GM19043 (cell line): ENCODE measurements at regions not wholly inside any gene's neighbourhood (a gene's known extent, or its start where the extent isn't known, plus 50 kb on each side); places are given as distances from the start of the nearest gene placed in this dataset.
"Not testable (repeated sequence)": the region's sequence is repeated elsewhere in the genome, so short reads cannot be mapped to it uniquely, and the experiment has no call there.

Source experiments
- ATAC-seq: cut with Tn5 transposase; IDR thresholded peaks from one replicate; pipeline ENCODE4 v1.9.1; 2021; ENCODE audit warnings: low read depth; ENCODE audit not compliant: unreplicated experiment

- ATAC-seq, result no peak
These were observed 142.3 kb upstream of the TSC22D1 start for GRCh38 chr13:44718467-44718866.

GRCh38 chr13:44715287-44716230 lies 139.4 kb upstream of the TSC22D1 start:
- ATAC-seq, result no peak

DNA sequence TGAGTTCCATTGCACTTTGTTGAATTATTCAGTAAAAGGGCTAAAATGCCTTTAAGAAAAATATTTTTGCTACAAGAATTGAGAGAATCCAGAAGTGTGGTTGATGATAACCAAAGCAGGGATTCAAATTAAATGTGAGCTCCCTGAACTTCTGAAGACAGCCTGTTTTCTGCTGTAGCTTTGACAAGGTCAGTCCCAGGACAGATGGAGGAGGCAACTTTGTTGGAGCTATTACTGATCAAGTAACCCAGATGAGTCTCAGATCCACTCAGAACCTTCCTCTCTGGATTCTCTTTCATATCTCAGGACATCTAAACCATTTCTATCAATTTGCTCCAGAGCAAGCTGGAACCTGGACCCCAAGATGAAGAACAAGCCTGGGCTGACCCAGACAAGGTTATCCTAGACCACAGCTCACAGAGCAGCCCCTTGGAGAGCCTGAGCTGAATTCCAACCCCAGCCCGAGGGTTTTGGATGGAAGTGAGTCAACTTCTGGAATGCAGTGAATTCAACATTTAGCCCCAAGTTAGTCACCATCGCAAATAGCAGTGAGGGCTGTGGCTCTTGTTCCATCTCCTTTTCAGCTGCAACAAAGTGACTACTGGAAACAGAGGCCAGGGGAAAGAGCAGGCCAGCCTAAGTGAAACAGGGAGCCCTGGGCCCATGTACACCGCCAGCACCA lies 137.8 kb upstream of the TSC22D1 start:
- ATAC-seq, result no peak

DNA sequence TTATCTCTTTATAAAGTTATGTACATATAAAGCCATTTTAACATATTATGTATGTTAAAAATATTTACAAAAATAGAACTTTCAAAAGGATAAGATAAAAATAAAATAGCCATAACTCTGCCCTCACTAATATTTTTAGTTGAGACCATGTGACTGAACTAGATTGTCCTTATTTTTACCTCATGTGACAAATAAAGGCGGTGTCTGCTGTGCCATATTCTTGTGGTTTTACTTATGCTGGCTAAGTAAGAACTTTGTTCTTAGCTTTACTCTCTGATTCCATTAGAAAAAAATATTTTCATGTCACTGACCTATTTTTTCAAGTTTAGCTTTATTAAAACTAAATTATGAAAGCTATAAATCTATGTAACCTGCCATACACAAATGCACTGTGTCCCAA lies 135.6 kb upstream of the TSC22D1 start:
- no peak for ATAC-seq

DNA sequence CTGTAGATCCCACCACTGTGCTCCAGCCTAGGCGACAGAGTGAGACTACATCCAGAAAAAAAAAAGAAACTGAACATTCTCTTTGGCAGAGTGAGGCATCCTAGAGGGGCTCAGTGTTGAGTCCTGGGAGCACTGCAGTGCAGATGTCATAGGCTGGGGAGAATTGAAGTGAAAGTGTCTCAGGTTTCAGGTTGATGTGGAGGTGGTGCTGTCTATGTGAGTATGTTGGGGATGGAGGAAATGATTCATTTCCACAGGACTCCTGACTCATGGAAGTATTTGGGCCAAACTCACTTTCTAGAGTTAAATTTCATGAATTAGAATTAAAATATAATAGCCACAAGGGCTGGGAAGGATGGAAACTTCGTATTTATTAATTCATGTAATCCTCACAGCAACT lies 134.4 kb upstream of the TSC22D1 start:
- no peak for ATAC-seq

DNA sequence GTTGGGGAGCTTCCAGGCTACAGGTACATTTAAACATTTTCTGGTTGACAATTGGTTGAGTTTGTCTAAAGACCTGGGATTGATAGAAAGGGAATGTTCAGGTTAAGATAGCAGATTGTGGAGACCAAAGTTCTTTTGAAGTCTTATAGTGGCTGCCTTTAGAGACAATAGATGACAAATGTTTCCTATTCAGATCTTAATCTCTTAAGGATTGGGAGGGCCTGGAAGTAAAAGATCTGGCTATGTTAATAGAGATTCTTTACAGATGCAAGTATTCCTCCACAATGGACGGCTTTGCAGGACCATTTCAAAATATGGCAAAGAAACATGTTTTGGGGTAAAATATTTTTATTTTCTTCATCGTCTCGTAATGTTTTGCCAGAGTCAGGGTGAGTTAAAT lies 128.7 kb upstream of the TSC22D1 start:
- not testable (repeated sequence) for ATAC-seq

DNA sequence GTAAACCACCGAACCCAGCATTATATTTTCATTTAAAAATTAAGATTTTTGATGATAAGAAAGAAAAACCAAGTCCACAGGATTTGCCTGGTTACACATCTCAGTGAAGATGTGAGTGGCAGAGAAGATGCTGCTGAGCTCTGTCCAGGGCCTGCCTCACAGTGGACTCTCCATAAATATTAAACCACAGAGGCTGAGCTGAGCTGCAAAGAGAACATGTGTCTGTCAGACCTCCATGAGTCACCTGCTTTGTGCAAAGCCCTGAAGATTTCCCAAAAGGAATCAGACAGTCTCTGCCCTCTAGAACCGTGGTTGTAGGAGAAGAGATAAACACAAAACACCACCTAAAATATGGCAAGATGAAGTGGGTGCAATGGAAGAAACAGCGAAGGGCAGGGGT lies 127.2 kb upstream of the TSC22D1 start:
- ATAC-seq, result no peak

GRCh38 chr13:44698066-44698465 lies 121.9 kb upstream of the TSC22D1 start:
- ATAC-seq, result no peak

- ATAC-seq, result no peak
These were observed 120.9 kb upstream of the TSC22D1 start for GRCh38 chr13:44697058-44697457.

GRCh38 chr13:44695520-44695919 lies 119.4 kb upstream of the TSC22D1 start:
- ATAC-seq, result no peak

GRCh38 chr13:44694842-44695241 lies 118.7 kb upstream of the TSC22D1 start:
- no peak for ATAC-seq

DNA sequence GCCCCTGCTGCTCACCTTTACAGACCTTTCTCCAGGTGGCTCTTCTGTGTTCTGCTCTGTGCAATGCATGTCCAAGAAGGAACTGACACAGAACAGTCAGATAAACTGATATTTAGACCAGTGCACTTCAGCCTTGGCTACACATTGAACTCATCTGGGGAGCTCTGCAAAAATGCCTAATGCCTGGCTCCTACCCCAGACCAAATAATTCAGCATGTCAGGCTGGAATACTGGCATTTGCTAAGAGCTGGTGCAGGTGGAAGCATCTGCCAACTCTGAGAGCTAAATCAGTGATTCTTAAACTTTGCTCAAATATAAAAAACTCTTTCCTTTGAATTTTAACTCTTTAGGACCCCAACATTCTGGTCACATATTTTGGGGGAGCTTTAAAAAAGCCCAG lies 118.2 kb upstream of the TSC22D1 start:
- no peak for ATAC-seq

GRCh38 chr13:44693156-44693764 lies 117.1 kb upstream of the TSC22D1 start:
- no peak for ATAC-seq

GRCh38 chr13:44692173-44692713 lies 116.1 kb upstream of the TSC22D1 start:
- ATAC-seq, result no peak

DNA sequence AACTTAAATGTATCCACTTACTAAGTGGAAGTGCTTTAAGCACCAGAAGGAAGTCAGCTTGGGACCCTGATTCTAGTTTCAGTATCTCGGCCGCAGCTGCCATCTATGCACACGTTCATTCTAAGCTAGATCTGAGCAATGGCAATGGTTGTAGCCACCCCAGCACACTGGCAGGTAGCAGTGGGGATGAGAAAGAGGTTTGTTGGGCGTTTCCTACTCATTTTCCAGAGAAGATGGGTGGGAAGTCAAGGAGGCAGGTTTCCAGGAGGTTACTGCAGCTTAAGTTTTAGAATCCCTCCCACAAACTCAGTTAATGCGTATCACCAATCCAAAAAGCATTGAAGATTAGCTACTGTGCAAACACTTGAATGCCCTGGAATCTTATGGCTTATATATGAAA lies 114.2 kb upstream of the TSC22D1 start:
- no peak for ATAC-seq

- no peak for ATAC-seq
These were observed 112.5 kb upstream of the TSC22D1 start for GRCh38 chr13:44688652-44689051.

- ATAC-seq, result no peak
These were observed 110.4 kb upstream of the TSC22D1 start for GRCh38 chr13:44686531-44686934.

DNA sequence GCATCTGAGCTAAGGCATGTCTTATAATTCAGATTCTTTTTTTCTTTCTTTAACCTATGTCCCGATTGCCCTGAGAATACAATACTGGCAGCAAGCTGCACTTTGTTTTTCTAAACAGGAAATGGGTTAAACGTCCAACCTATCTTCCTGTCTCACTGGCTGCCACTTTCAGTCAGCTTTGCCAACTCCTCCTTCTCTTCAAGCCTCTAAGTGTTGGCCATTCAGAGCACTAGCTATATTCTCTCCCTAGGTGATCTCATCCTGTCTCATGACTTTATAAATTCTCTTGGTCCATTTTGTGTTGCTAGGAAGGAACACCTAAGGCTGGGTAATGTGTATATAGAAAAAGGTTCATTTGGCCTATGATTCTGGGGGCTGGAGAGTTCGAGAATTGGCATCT lies 109.5 kb upstream of the TSC22D1 start:
- ATAC-seq, result no peak

DNA sequence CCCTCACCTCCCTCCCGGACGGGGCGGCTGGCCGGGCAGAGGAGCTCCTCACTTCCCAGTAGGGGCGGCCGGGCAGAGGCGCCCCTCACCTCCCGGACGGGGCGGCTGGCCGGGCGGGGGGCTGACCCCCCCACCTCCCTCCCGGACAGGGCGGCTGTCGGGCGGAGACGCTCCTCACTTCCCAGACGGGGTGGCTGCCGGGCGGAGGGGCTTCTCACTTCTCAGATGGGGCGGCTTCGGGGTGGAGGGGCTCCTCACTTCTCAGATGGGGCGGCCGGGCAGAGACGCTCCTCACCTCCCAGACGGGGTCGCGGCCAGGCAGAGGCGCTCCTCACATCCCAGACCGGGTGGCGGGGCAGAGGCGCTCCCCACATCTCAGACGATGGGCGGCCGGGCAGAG lies 106.3 kb upstream of the TSC22D1 start:
- not testable (repeated sequence) for ATAC-seq

GRCh38 chr13:44680746-44681355 lies 104.7 kb upstream of the TSC22D1 start:
- ATAC-seq, result no peak

GRCh38 chr13:44679597-44679996 lies 103.5 kb upstream of the TSC22D1 start:
- ATAC-seq, result no peak
